Ishikawa (cell line): ENCODE measurements at regions not wholly inside any gene's neighbourhood (a gene's known extent, or its start where the extent isn't known, plus 50 kb on each side); places are given as distances from the start of the nearest gene placed in this dataset.
A peak's percentile ranks its signal among the peaks of the same experiment; 100 is the strongest.

ENCODE experiments used
- CEBPB ChIP-seq: IDR thresholded peaks from 2 replicates; pipeline ENCODE4 v1.6.1; 2012
- CREB1 ChIP-seq: IDR thresholded peaks from 2 replicates; pipeline ENCODE4 v1.6.1; 2012; ENCODE audit warnings: low read depth
- EGR1 ChIP-seq: IDR thresholded peaks from 2 replicates; pipeline ENCODE4 v1.6.1; 2012
- EP300 ChIP-seq: IDR thresholded peaks from 2 replicates; pipeline ENCODE4 v1.6.1; 2012; ENCODE audit warnings: borderline replicate concordance
- FOXM1 ChIP-seq: IDR thresholded peaks from 2 replicates; pipeline ENCODE4 v1.6.1; 2012; ENCODE audit warnings: low read depth, borderline replicate concordance
- NFIC ChIP-seq: IDR thresholded peaks from 2 replicates; pipeline ENCODE4 v1.6.1; 2012
- RAD21 ChIP-seq: IDR thresholded peaks from 2 replicates; pipeline ENCODE4 v1.6.1; 2012; ENCODE audit warnings: low read depth
- TAF1 ChIP-seq: IDR thresholded peaks from 2 replicates; pipeline ENCODE4 v1.6.1; 2012; ENCODE audit warnings: low read depth, mild to moderate bottlenecking
- TCF12 ChIP-seq: IDR thresholded peaks from 2 replicates; pipeline ENCODE4 v1.6.1; 2012; ENCODE audit warnings: low read depth
- TEAD4 ChIP-seq: IDR thresholded peaks from 2 replicates; pipeline ENCODE4 v1.6.1; 2012
- YY1 ChIP-seq: IDR thresholded peaks from 2 replicates; pipeline ENCODE4 v1.6.1; 2012; ENCODE audit warnings: low read depth
- ZBTB7A ChIP-seq: IDR thresholded peaks from 2 replicates; pipeline ENCODE4 v1.6.1; 2012; ENCODE audit warnings: low read depth
- TF ChIP-seq, protein P1 (sequence below): IDR thresholded peaks from 2 replicates; pipeline ENCODE4 v1.6.1; 2012
- TF ChIP-seq, protein P2 (sequence below): IDR thresholded peaks from 2 replicates; pipeline ENCODE4 v1.6.1; 2012; ENCODE audit warnings: low read depth, mild to moderate bottlenecking
- TF ChIP-seq, protein P3 (sequence below): IDR thresholded peaks from 2 replicates; pipeline ENCODE4 v1.6.1; 2012

DNA sequence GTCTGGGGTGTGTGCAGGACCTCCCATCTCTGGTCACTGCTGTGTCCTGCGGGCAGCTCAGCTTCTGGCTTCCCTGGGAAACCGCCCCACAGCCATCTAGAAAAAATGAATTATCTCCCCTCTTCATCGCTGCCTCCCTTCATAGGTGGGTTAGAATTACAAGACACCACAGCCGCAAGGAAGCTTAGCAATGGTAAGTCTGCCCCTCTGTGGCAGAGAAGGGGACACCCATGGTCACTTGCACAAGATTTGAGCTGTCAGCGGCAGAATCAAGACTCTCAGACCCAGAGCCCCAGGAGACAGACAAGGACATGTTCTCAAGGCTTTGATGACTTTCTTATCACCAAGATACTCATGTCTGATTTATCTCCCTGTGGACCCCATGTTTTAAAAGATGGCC, 110.8 kb upstream of the PABPC3 start:
- TF ChIP-seq, protein P1, sequence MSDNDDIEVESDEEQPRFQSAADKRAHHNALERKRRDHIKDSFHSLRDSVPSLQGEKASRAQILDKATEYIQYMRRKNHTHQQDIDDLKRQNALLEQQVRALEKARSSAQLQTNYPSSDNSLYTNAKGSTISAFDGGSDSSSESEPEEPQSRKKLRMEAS, result no peak

DNA sequence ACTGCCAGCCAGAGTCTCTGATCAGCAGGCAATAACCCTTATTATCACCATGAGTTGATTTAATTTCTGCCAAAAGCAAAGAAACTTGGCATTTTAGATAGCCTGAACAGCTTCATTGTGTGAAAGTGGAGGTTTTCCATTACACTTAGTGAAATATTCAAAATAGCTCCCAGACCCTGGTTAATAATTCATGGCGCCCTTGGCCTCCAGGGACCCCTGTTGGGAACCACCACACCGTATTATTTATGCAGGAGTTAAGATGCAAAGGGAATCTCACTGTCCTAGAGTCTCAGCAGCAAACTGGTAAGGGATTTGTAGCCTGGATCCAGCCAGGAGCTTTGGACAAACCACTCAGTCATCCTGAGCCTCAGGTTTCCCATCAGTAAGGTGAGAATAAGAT, 110.0 kb upstream of the PABPC3 start:
- TF ChIP-seq, protein P1, result no peak
- TF ChIP-seq CREB1 (no peak), ZBTB7A (no peak), TCF12 (no peak), EGR1 (no peak), NFIC (no peak), TAF1 (no peak), YY1 (no peak), FOXM1 (no peak), EP300 (no peak), CEBPB (no peak), RAD21 (no peak), TEAD4 (no peak)
- TF ChIP-seq, protein P2, sequence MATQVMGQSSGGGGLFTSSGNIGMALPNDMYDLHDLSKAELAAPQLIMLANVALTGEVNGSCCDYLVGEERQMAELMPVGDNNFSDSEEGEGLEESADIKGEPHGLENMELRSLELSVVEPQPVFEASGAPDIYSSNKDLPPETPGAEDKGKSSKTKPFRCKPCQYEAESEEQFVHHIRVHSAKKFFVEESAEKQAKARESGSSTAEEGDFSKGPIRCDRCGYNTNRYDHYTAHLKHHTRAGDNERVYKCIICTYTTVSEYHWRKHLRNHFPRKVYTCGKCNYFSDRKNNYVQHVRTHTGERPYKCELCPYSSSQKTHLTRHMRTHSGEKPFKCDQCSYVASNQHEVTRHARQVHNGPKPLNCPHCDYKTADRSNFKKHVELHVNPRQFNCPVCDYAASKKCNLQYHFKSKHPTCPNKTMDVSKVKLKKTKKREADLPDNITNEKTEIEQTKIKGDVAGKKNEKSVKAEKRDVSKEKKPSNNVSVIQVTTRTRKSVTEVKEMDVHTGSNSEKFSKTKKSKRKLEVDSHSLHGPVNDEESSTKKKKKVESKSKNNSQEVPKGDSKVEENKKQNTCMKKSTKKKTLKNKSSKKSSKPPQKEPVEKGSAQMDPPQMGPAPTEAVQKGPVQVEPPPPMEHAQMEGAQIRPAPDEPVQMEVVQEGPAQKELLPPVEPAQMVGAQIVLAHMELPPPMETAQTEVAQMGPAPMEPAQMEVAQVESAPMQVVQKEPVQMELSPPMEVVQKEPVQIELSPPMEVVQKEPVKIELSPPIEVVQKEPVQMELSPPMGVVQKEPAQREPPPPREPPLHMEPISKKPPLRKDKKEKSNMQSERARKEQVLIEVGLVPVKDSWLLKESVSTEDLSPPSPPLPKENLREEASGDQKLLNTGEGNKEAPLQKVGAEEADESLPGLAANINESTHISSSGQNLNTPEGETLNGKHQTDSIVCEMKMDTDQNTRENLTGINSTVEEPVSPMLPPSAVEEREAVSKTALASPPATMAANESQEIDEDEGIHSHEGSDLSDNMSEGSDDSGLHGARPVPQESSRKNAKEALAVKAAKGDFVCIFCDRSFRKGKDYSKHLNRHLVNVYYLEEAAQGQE, result no peak
- TF ChIP-seq, protein P3, sequence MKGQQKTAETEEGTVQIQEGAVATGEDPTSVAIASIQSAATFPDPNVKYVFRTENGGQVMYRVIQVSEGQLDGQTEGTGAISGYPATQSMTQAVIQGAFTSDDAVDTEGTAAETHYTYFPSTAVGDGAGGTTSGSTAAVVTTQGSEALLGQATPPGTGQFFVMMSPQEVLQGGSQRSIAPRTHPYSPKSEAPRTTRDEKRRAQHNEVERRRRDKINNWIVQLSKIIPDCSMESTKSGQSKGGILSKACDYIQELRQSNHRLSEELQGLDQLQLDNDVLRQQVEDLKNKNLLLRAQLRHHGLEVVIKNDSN, result no peak

DNA sequence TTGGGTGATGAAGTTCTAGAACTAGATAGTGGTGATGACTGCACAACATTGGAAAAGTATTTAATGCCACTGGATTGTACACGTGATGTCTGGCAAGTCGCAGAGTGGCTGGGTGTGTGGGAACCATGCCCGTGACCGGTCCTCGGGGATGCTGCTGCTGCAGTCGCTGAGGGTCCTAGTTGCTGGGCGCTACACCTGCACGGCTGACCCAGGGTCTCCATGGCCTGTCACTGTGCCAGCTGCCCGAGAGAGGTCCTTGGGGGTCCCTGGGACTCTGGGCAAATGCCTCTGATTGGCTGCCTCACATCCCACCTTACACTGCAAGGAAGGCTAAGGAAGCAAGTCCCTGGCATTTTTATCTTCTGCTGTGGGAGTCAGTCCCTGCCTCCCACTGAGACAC, 109.1 kb upstream of the PABPC3 start:
- no peak for TF ChIP-seq CREB1
- TF ChIP-seq EP300, result no peak
- TF ChIP-seq, protein P2, result no peak
- no peak for TF ChIP-seq TCF12
- TF ChIP-seq YY1, result no peak
- no peak for TF ChIP-seq NFIC
- TF ChIP-seq EGR1, result no peak
- TF ChIP-seq, protein P3, result no peak
- no peak for TF ChIP-seq TAF1

DNA sequence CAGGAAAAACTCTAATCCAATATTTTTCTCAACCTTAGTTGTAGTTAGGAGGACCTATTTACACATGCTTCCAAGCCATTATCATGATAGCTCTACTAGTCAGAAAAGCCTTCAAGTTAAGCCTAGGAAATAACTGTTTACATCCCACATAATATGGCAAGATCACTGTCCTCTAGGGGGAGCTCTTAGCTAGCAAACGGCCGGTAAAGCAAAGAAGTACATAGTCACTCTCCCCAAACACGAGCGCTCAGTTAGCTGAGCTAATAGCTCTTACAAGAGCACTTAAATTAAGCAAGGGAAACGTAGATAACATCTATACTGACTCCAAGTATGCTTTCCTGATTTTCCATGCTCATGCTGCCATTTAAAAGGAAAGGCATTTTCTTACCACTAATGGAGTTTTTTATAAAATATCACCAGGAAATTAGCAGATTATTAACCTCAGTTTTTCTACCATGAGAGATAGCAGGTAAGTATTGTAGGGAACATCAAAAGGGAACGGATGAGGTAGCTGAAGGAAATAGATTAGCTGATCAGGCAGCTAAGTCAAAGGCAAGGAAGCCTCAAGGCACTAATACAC, 100.6 kb upstream of the PABPC3 start:
- TF ChIP-seq RAD21 (peak; percentile 83), TEAD4 (no peak), NFIC (no peak)

DNA sequence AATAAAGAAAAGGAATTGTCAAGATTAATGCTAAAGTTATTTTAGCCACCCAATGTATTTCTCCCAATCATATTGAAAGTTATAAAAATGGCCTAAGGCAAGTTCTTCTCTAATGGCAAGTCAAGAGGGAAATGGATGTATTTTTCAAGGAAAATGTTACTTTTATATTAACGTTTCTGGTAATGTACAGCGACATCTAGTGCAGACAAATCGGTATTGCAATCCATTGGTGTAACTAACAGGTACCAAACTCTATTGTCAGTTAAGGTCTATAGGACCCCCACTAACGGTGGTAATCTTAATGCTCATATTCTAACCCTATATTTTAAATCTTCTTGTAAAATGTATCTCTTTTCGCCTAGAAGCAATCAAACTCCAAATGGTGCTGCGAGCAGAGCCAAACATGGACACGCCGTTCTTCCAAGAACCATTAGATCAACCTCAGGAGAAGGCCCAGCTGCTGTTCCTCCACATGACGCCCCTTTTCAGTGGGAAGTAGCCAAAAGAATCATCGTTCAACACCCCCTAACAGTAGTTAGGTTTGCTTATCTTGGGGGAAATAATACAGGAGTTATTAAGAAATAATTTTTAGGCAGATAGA, 98.5 kb upstream of the PABPC3 start:
- TF ChIP-seq NFIC (no peak), RAD21 (peak; percentile 56)

DNA sequence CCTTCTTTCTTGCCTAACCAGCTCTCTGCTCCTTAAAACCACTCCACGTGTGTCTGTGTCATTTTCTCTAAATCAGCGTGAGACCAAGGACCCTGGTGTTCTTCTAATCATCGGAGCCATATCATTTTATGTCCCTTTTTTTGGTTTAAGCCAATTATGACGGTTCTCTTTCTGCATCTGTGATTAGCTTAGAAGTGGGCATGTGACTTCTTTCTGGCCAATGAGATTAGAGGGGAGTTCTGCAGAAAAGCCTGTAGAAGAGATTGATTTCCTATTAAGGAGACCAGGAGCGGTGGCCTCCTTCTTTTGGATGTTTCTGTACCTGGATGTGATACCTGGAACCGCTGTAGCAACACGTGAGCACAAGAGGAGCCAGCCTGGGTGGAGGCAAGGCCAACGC, 97.5 kb upstream of the PABPC3 start:
- TF ChIP-seq TAF1, result no peak
- no peak for TF ChIP-seq NFIC
- no peak for TF ChIP-seq RAD21
- TF ChIP-seq FOXM1, result no peak
- TF ChIP-seq CREB1, result no peak
- TF ChIP-seq, protein P2, result no peak
- TF ChIP-seq, protein P3, result no peak
- TF ChIP-seq, protein P1, result no peak
- TF ChIP-seq EP300, result no peak
- no peak for TF ChIP-seq TCF12
- no peak for TF ChIP-seq CEBPB
- TF ChIP-seq ZBTB7A, result no peak
- TF ChIP-seq YY1, result no peak
- no peak for TF ChIP-seq TEAD4
- TF ChIP-seq EGR1, result no peak
